ENCODE measurements at regions not wholly inside any gene's neighbourhood (a gene's known extent, or its start where the extent isn't known, plus 50 kb on each side); places are given as distances from the start of the nearest gene placed in this dataset.
"Not testable (repeated sequence)": the region's sequence is repeated elsewhere in the genome, so short reads cannot be mapped to it uniquely, and the experiment has no call there.

GRCh38 chr6:67887747-67888545 is 747.1 kb upstream of the ADGRB3 start:
- DNase-seq = no peak

- no peak for DNase-seq
Measured at GRCh38 chr6:67887419-67887746, 747.7 kb upstream of the ADGRB3 start.

GRCh38 chr6:67886840-67887292 is 748.2 kb upstream of the ADGRB3 start:
- DNase-seq = no peak

- DNase-seq = no peak
Measured at GRCh38 chr6:67886036-67886707, 748.9 kb upstream of the ADGRB3 start.

GRCh38 chr6:67885081-67886033 is 749.7 kb upstream of the ADGRB3 start:
- DNase-seq = no peak

GRCh38 chr6:67884442-67884841 is 750.6 kb upstream of the ADGRB3 start:
- no peak for DNase-seq

- DNase-seq = no peak
Measured at GRCh38 chr6:67883500-67884366, 751.3 kb upstream of the ADGRB3 start.

- DNase-seq = no peak
Measured at GRCh38 chr6:67882436-67883311, 752.4 kb upstream of the ADGRB3 start.

GRCh38 chr6:67881706-67882065 is 753.4 kb upstream of the ADGRB3 start:
- DNase-seq = no peak

- no peak for DNase-seq
Measured at GRCh38 chr6:67880939-67881705, 754.0 kb upstream of the ADGRB3 start.

- DNase-seq = not testable (repeated sequence)
Measured at GRCh38 chr6:67880343-67880742, 754.7 kb upstream of the ADGRB3 start.

GRCh38 chr6:67879928-67880327 is 755.2 kb upstream of the ADGRB3 start:
- not testable (repeated sequence) for DNase-seq

GRCh38 chr6:67879105-67879904 is 755.8 kb upstream of the ADGRB3 start:
- not testable (repeated sequence) for DNase-seq

GRCh38 chr6:67878216-67878615 is 756.9 kb upstream of the ADGRB3 start:
- not testable (repeated sequence) for DNase-seq

- no peak for DNase-seq
Measured at GRCh38 chr6:67877288-67877687, 757.8 kb upstream of the ADGRB3 start.

GRCh38 chr6:67875877-67876383 is 759.2 kb upstream of the ADGRB3 start:
- DNase-seq = no peak

- no peak for DNase-seq
Measured at GRCh38 chr6:67870321-67870720, 764.8 kb upstream of the ADGRB3 start.

- no peak for DNase-seq
Measured at GRCh38 chr6:67863346-67863745, 771.7 kb upstream of the ADGRB3 start.

GRCh38 chr6:67854098-67854497 is 781.0 kb upstream of the ADGRB3 start:
- no peak for DNase-seq

All from eye (tissue), 1 donor.